ENCODE measurements at regions not wholly inside any gene's neighbourhood (a gene's known extent, or its start where the extent isn't known, plus 50 kb on each side); places are given as distances from the start of the nearest gene placed in this dataset.

GRCh38 chr6:80946402-80946801, 806.1 kb downstream of the TENT5A start:
- Histone ChIP-seq H3K36me3 (ENCODE audit: control insufficient read depth in 2 of 3, insufficient read depth in 3 of 3, low read length in 3 of 3) (no peaks in the 10 kb centered on the region), H3K4me1 (ENCODE audit: control insufficient read depth in 2 of 3, insufficient read depth in 2 of 3, low read depth in 1 of 3, low read length in 3 of 3) (no peaks in the 10 kb centered on the region), H3K27ac (ENCODE audit: low read depth in 2 of 2, low read length in 2 of 2) (no peak overlapping the region), H3K27me3 (ENCODE audit: control insufficient read depth, insufficient read depth, low read length) (no peaks in the 10 kb centered on the region), H3K9me3 (ENCODE audit: control insufficient read depth in 2 of 3, insufficient read depth in 1 of 3, low read length in 3 of 3) (no peaks in the 10 kb centered on the region), H3K4me3 (ENCODE audit: low read length in 3 of 3) (no peak overlapping the region), H3K9ac (ENCODE audit: low read length in 3 of 3) (no peak overlapping the region)
- DNase-seq (no peak), FAIRE-seq (no peak)
- intact Hi-C loops (cut with DNase I): no loop called here
- TF ChIP-seq CTCF (IDR thresholded peaks at IDR 0.05; ENCODE audit: borderline replicate concordance, extremely low read depth, insufficient read depth): no peak

- no peak overlapping the region for H3K9ac ChIP-seq (ENCODE audit: low read length in 3 of 3)
- no peak for FAIRE-seq
- H3K9me3 ChIP-seq (ENCODE audit: control insufficient read depth in 2 of 3, insufficient read depth in 1 of 3, low read length in 3 of 3): no peaks in the 10 kb centered on the region
- no peak overlapping the region for H3K4me3 ChIP-seq (ENCODE audit: low read length in 3 of 3)
- H3K27me3 ChIP-seq (ENCODE audit: control insufficient read depth, insufficient read depth, low read length): no peaks in the 10 kb centered on the region
- no peaks in the 10 kb centered on the region for H3K36me3 ChIP-seq (ENCODE audit: control insufficient read depth in 2 of 3, insufficient read depth in 3 of 3, low read length in 3 of 3)
- TF ChIP-seq CTCF (IDR thresholded peaks at IDR 0.05; ENCODE audit: borderline replicate concordance, extremely low read depth, insufficient read depth): no peak
- DNase-seq: no peak
- intact Hi-C loops (cut with DNase I): no loop called here
- H3K4me1 ChIP-seq (ENCODE audit: control insufficient read depth in 2 of 3, insufficient read depth in 2 of 3, low read depth in 1 of 3, low read length in 3 of 3): no peaks in the 10 kb centered on the region
- H3K27ac ChIP-seq (ENCODE audit: low read depth in 2 of 2, low read length in 2 of 2): no peak overlapping the region
Observed at GRCh38 chr6:80942911-80943310, 809.6 kb downstream of the TENT5A start.

GRCh38 chr6:80940976-80941375, 811.5 kb downstream of the TENT5A start:
- intact Hi-C loops (cut with DNase I): no loop called here
- no peak overlapping the region for H3K4me3 ChIP-seq (ENCODE audit: low read length in 3 of 3)
- no peaks in the 10 kb centered on the region for H3K9me3 ChIP-seq (ENCODE audit: control insufficient read depth in 2 of 3, insufficient read depth in 1 of 3, low read length in 3 of 3)
- DNase-seq (peak in 1 of 5 donors; percentile 13), FAIRE-seq (peak; percentile 61)
- no peak overlapping the region for H3K9ac ChIP-seq (ENCODE audit: low read length in 3 of 3)
- TF ChIP-seq CTCF (IDR thresholded peaks at IDR 0.05; ENCODE audit: borderline replicate concordance, extremely low read depth, insufficient read depth): no peak
- H3K4me1 ChIP-seq (ENCODE audit: control insufficient read depth in 2 of 3, insufficient read depth in 2 of 3, low read depth in 1 of 3, low read length in 3 of 3): no peaks in the 10 kb centered on the region
- H3K36me3 ChIP-seq (ENCODE audit: control insufficient read depth in 2 of 3, insufficient read depth in 3 of 3, low read length in 3 of 3): no peaks in the 10 kb centered on the region
- no peaks in the 10 kb centered on the region for H3K27me3 ChIP-seq (ENCODE audit: control insufficient read depth, insufficient read depth, low read length)
- no peak overlapping the region for H3K27ac ChIP-seq (ENCODE audit: low read depth in 2 of 2, low read length in 2 of 2)

- no peaks in the 10 kb centered on the region for H3K9me3 ChIP-seq (ENCODE audit: control insufficient read depth in 2 of 3, insufficient read depth in 1 of 3, low read length in 3 of 3)
- no peaks in the 10 kb centered on the region for H3K36me3 ChIP-seq (ENCODE audit: control insufficient read depth in 2 of 3, insufficient read depth in 3 of 3, low read length in 3 of 3)
- no peak for TF ChIP-seq CTCF (IDR thresholded peaks at IDR 0.05; ENCODE audit: borderline replicate concordance, extremely low read depth, insufficient read depth)
- H3K9ac ChIP-seq (ENCODE audit: low read length in 3 of 3): no peak overlapping the region
- FAIRE-seq: no peak
- H3K4me1 ChIP-seq (ENCODE audit: control insufficient read depth in 2 of 3, insufficient read depth in 2 of 3, low read depth in 1 of 3, low read length in 3 of 3): no peaks in the 10 kb centered on the region
- DNase-seq: peak in 1 of 5 donors; percentile 21
- H3K27me3 ChIP-seq (ENCODE audit: control insufficient read depth, insufficient read depth, low read length): no peaks in the 10 kb centered on the region
- H3K4me3 ChIP-seq (ENCODE audit: low read length in 3 of 3): no peak overlapping the region
- intact Hi-C loops (cut with DNase I): no loop called here
- no peak overlapping the region for H3K27ac ChIP-seq (ENCODE audit: low read depth in 2 of 2, low read length in 2 of 2)
Observed at GRCh38 chr6:80940571-80940970, 811.9 kb downstream of the TENT5A start.

All from kidney (tissue), 13 donors.